RWPE2 (cell line): ENCODE measurements at regions not wholly inside any gene's neighbourhood (a gene's known extent, or its start where the extent isn't known, plus 50 kb on each side); places are given as distances from the start of the nearest gene placed in this dataset.

ENCODE experiments used
- ATAC-seq: fragments of 200-7000 bp; cut with Tn5 transposase; 3 replicates; pipeline ENCODE4 v1.9.1; 2021; ENCODE audit warnings: low read depth
- DNase-seq: peaks from one replicate; pipeline ENCODE4 v3.0.0-alpha.2; 2020; ENCODE audit warnings: low spot score
- H3K27ac ChIP-seq: fragments of 450-650 bp; 2 replicates; pipeline ENCODE4 v1.5.1; 2017; ENCODE audit warnings: mild to moderate bottlenecking; ENCODE audit not compliant: poor library complexity, severe bottlenecking
- H3K27me3 ChIP-seq: fragments of 250-450 bp; sonication (Bioruptor Pico); 2 replicates; pipeline ENCODE4 v1.5.1; 2021; ENCODE audit warnings: mild to moderate bottlenecking, moderate library complexity; ENCODE audit not compliant: insufficient read depth, poor library complexity, severe bottlenecking
- H3K36me3 ChIP-seq: fragments of 250-450 bp; sonication (Bioruptor Pico); 2 replicates; pipeline ENCODE4 v1.5.1; 2020; ENCODE audit warnings: low read depth, mild to moderate bottlenecking, moderate library complexity
- H3K4me1 ChIP-seq: fragments of 250-450 bp; sonication (Bioruptor Pico); 2 replicates; pipeline ENCODE4 v1.5.1; 2021; ENCODE audit warnings: mild to moderate bottlenecking, moderate library complexity; ENCODE audit not compliant: insufficient read depth, poor library complexity, severe bottlenecking
- H3K4me3 ChIP-seq: fragments of 250-450 bp; sonication (Bioruptor Pico); 2 replicates; pipeline ENCODE4 v1.5.1; 2021; ENCODE audit warnings: mild to moderate bottlenecking, moderate library complexity; ENCODE audit not compliant: severe bottlenecking
- H3K9me3 ChIP-seq: fragments of 250-450 bp; sonication (Bioruptor Pico); 2 replicates; pipeline ENCODE4 v1.5.1; 2021; ENCODE audit warnings: mild to moderate bottlenecking, moderate library complexity; ENCODE audit not compliant: severe bottlenecking
- CTCF ChIP-seq: fragments of 450-650 bp; IDR thresholded peaks from one replicate; pipeline ENCODE4 v1.5.1; 2017; ENCODE audit warnings: mild to moderate bottlenecking, moderate library complexity; ENCODE audit not compliant: poor library complexity, severe bottlenecking

- H3K27me3 ChIP-seq, result no peaks in the 10 kb centered on the region
- no peaks in the 10 kb centered on the region for H3K36me3 ChIP-seq
- TF ChIP-seq CTCF, result peak; percentile 34
- no peak for ATAC-seq
- H3K4me3 ChIP-seq, result no peak overlapping the region
- no peak for DNase-seq
- H3K9me3 ChIP-seq, result no peaks in the 10 kb centered on the region
- H3K4me1 ChIP-seq, result no peaks in the 10 kb centered on the region
- H3K27ac ChIP-seq, result no peak overlapping the region
These were observed 101.2 kb upstream of the FSHR start for GRCh38 chr2:49255409-49255971.

GRCh38 chr2:49254401-49254800 is 100.1 kb upstream of the FSHR start:
- H3K27ac ChIP-seq, result no peak overlapping the region
- no peak for ATAC-seq
- no peak for DNase-seq

GRCh38 chr2:49251766-49252165 is 97.5 kb upstream of the FSHR start:
- Histone ChIP-seq H3K4me1 (no peaks in the 10 kb centered on the region), H3K27ac (no peak overlapping the region), H3K36me3 (no peaks in the 10 kb centered on the region), H3K9me3 (no peaks in the 10 kb centered on the region), H3K27me3 (no peaks in the 10 kb centered on the region), H3K4me3 (no peak overlapping the region)
- TF ChIP-seq CTCF, result no peak
- DNase-seq (no peak), ATAC-seq (0 out of 3 replicates have a peak, but pooled peaks have one; percentile 24)

More at GRCh38 chr2:49254401-49254800, 100.1 kb upstream of the FSHR start:
- Histone ChIP-seq H3K27me3 (no peaks in the 10 kb centered on the region), H3K9me3 (no peaks in the 10 kb centered on the region), H3K4me3 (no peak overlapping the region), H3K4me1 (no peaks in the 10 kb centered on the region), H3K36me3 (no peaks in the 10 kb centered on the region)
- no peak for TF ChIP-seq CTCF

- Histone ChIP-seq H3K4me1 (no peaks in the 10 kb centered on the region), H3K36me3 (no peaks in the 10 kb centered on the region), H3K27me3 (no peaks in the 10 kb centered on the region), H3K27ac (no peak overlapping the region), H3K9me3 (no peaks in the 10 kb centered on the region), H3K4me3 (no peak overlapping the region)
- no peak for ATAC-seq
- TF ChIP-seq CTCF, result no peak
- DNase-seq, result no peak
These were observed 96.9 kb upstream of the FSHR start for GRCh38 chr2:49251251-49251650.

GRCh38 chr2:49248506-49248905 is 94.2 kb upstream of the FSHR start:
- TF ChIP-seq CTCF, result no peak
- peak; percentile 58 for DNase-seq
- Histone ChIP-seq H3K27ac (no peak overlapping the region), H3K4me1 (no peaks in the 10 kb centered on the region), H3K4me3 (no peak overlapping the region), H3K9me3 (no peaks in the 10 kb centered on the region), H3K27me3 (no peaks in the 10 kb centered on the region), H3K36me3 (no peaks in the 10 kb centered on the region)
- ATAC-seq, result peak; percentile 99
